ENCODE measurements at regions not wholly inside any gene's neighbourhood (a gene's known extent, or its start where the extent isn't known, plus 50 kb on each side); places are given as distances from the start of the nearest gene placed in this dataset.

- TF ChIP-seq CTCF (IDR thresholded peaks at IDR 0.05), result no peak
- no peak for TF ChIP-seq POLR2AphosphoS5 (IDR thresholded peaks at IDR 0.05)
Observed at GRCh38 chr20:30812739-30813411, 444.6 kb upstream of the DEFB115 start.

All from esophagus muscularis mucosa (tissue), 3 donors.